ENCODE measurements at regions not wholly inside any gene's neighbourhood (a gene's known extent, or its start where the extent isn't known, plus 50 kb on each side); places are given as distances from the start of the nearest gene placed in this dataset.
"Not testable (repeated sequence)": the region's sequence is repeated elsewhere in the genome, so short reads cannot be mapped to it uniquely, and the experiment has no call there.

DNA sequence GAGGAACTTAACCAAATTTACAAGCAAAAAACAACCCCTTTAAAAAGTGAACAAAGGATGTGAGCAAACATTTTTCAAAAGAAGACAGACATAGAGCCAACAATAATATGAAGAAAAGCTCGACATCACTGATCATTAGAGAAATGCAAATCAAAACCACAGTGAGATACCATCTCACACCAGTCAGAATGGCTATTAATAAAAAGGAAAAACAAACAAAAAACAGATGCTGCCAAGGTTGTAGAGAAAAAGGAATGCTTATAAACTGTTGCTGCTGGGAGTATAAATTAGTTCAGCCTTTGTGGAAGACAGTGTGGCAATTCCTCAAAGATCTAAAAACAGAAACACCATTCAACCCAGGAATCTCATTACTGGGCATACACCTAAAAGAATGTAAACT, 527.8 kb upstream of the PTCHD4 start:
- TF ChIP-seq, protein P1, sequence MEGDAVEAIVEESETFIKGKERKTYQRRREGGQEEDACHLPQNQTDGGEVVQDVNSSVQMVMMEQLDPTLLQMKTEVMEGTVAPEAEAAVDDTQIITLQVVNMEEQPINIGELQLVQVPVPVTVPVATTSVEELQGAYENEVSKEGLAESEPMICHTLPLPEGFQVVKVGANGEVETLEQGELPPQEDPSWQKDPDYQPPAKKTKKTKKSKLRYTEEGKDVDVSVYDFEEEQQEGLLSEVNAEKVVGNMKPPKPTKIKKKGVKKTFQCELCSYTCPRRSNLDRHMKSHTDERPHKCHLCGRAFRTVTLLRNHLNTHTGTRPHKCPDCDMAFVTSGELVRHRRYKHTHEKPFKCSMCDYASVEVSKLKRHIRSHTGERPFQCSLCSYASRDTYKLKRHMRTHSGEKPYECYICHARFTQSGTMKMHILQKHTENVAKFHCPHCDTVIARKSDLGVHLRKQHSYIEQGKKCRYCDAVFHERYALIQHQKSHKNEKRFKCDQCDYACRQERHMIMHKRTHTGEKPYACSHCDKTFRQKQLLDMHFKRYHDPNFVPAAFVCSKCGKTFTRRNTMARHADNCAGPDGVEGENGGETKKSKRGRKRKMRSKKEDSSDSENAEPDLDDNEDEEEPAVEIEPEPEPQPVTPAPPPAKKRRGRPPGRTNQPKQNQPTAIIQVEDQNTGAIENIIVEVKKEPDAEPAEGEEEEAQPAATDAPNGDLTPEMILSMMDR (IDR thresholded peaks at IDR 0.05) = not testable (repeated sequence)
- TF ChIP-seq POLR2A (IDR thresholded peaks at IDR 0.05) = not testable (repeated sequence)
